ENCODE measurements at regions not wholly inside any gene's neighbourhood (a gene's known extent, or its start where the extent isn't known, plus 50 kb on each side); places are given as distances from the start of the nearest gene placed in this dataset.

DNA sequence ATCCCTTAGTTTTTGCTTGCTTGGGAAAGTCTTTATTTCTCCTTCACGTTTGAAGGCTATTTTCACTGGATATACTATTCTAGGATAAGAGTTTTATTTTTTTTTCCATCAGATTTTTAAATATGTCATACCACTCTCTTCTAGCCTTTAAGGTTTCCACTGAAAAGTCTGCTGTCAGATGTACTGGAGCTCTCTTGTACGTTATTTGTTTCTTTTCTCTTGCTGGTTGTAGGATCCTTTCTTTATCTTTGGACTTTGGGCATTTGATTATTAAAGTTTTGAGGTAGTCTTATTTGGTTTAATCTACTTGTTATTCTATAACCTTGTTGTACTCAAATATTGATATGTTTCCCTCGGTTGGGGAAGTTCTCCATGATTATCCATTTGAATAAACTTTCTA lies 848.4 kb upstream of the COX7C start:
- TF ChIP-seq TCF12 (IDR thresholded peaks at IDR 0.05; ENCODE audit: low read depth) (no peak), RAD21 (IDR thresholded peaks at IDR 0.05; ENCODE audit: low read depth) (no peak), TEAD4 (IDR thresholded peaks at IDR 0.05) (no peak)
